DOHH2 (cell line): ENCODE measurements at regions not wholly inside any gene's neighbourhood (a gene's known extent, or its start where the extent isn't known, plus 50 kb on each side); places are given as distances from the start of the nearest gene placed in this dataset.

Source experiments
- H3F3A ChIP-seq: fragments of 200-600 bp; sonication (generic), shearing (Covaris generic); 2 replicates; pipeline ENCODE4 v1.6.0; 2016; ENCODE audit warnings: antibody characterized with exemption, mild to moderate bottlenecking; ENCODE audit not compliant: control insufficient read depth, insufficient read depth
- H3K27ac ChIP-seq: fragments of 200-600 bp; sonication (generic); 2 replicates; pipeline ENCODE4 v1.5.1; 2014; ENCODE audit warnings: low read depth, mild to moderate bottlenecking, low read length, moderate library complexity
- H3K27me3 ChIP-seq: fragments of 200-600 bp; sonication (generic); 2 replicates; pipeline ENCODE4 v1.6.1; 2014; ENCODE audit warnings: mild to moderate bottlenecking, low read length, mixed read lengths; ENCODE audit not compliant: control insufficient read depth
- H3K36me3 ChIP-seq: fragments of 200-600 bp; sonication (generic); 2 replicates; pipeline ENCODE4 v1.6.1; 2014; ENCODE audit warnings: mild to moderate bottlenecking, low read length, moderate library complexity, mixed read lengths; ENCODE audit not compliant: control insufficient read depth
- H3K4me1 ChIP-seq: fragments of 200-600 bp; sonication (generic); 2 replicates; pipeline ENCODE4 v1.6.1; 2014; ENCODE audit warnings: mild to moderate bottlenecking, low read length, mixed read lengths; ENCODE audit not compliant: control insufficient read depth
- H3K4me2 ChIP-seq: fragments of 200-600 bp; sonication (generic); 2 replicates; pipeline ENCODE4 v1.6.0; 2014; ENCODE audit warnings: mild to moderate bottlenecking, low read length, moderate library complexity
- H3K4me3 ChIP-seq: fragments of 200-600 bp; sonication (generic); 2 replicates; pipeline ENCODE4 v1.5.1; 2014; ENCODE audit warnings: mild to moderate bottlenecking, low read length, mixed read lengths
- H3K79me2 ChIP-seq: fragments of 200-600 bp; sonication (generic); 2 replicates; pipeline ENCODE4 v1.6.1; 2014; ENCODE audit warnings: mild to moderate bottlenecking, low read length, mixed read lengths; ENCODE audit not compliant: control insufficient read depth
- H3K9me2 ChIP-seq: fragments of 200-600 bp; sonication (generic); replicated peaks from 2 replicates; pipeline ENCODE4 v1.6.1; 2014; ENCODE audit warnings: mild to moderate bottlenecking, low read length, mixed read lengths; ENCODE audit not compliant: control insufficient read depth
- H3K9me3 ChIP-seq: fragments of 200-600 bp; sonication (generic); 2 replicates; pipeline ENCODE4 v1.6.1; 2014; ENCODE audit warnings: antibody characterized with exemption, low read length, mixed read lengths; ENCODE audit not compliant: control insufficient read depth, insufficient read depth
- H4K20me1 ChIP-seq: fragments of 200-600 bp; sonication (generic); 2 replicates; pipeline ENCODE4 v1.6.0; 2014; ENCODE audit warnings: low read depth, mild to moderate bottlenecking, antibody characterized with exemption, low read length, moderate library complexity; ENCODE audit not compliant: control insufficient read depth, insufficient read depth
- CTCF ChIP-seq: fragments of 200-600 bp; sonication (generic); IDR thresholded peaks from one replicate; pipeline ENCODE4 v1.5.1; 2014; ENCODE audit warnings: antibody characterized with exemption, mild to moderate bottlenecking, low read depth, low read length; ENCODE audit not compliant: poor library complexity, severe bottlenecking
- EZH2phosphoT487 ChIP-seq: fragments of 200-600 bp; sonication (generic); IDR thresholded peaks from 2 replicates; pipeline ENCODE4 v1.6.1; 2017; ENCODE audit warnings: borderline replicate concordance, mild to moderate bottlenecking, antibody characterized with exemption, low read length, moderate library complexity, mixed read lengths

- H3K27me3 ChIP-seq = no peaks in the 10 kb centered on the region
- no peaks in the 10 kb centered on the region for H3F3A ChIP-seq
- H4K20me1 ChIP-seq = no peaks in the 10 kb centered on the region
- H3K36me3 ChIP-seq = no peaks in the 10 kb centered on the region
- H3K27ac ChIP-seq = no peak overlapping the region
- no peaks in the 10 kb centered on the region for H3K9me2 ChIP-seq
- H3K4me1 ChIP-seq = no peaks in the 10 kb centered on the region
- H3K79me2 ChIP-seq = no peaks in the 10 kb centered on the region
- H3K9me3 ChIP-seq = no peaks in the 10 kb centered on the region
- TF ChIP-seq CTCF (no peak), EZH2phosphoT487 (no peak)
- no peak overlapping the region for H3K4me3 ChIP-seq
- H3K4me2 ChIP-seq = no peak overlapping the region
Measured at GRCh38 chr1:228870041-228870713, 134.9 kb downstream of the RHOU start.

DNA sequence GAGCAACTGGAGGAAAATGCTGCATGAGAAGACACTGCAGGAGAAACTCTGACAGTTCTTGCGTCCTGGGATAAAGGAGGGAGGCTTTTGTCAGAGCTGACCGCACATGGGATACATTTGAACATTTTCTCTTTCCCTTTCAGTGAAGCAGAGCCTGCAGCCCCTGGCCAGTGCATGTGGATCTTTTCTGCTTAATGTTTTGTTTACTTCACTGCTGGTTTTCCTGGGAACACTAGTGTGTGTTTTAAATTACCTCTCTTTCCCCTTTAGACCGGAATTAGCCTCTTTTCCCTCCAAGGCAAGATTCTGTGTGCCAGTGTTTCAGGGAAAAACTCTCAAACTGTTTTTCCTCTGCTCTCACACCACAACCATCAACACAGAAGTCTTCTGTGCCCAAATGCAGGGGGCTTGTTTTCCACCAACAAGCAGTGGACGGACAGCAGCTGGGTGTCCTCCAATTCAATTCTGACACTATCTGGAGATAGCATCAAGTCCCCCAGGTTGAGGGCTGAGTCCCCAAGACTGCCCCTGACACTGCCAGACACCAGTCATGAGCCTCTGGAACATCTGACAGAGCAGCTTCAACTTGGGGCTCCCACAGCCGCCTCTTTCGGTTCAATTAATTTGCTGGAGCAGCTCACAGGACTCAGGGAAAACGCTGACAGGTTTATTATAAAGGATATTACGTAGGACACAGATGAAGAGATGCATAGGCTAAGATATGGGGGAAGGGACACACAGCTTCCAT, 136.2 kb downstream of the RHOU start:
- TF ChIP-seq EZH2phosphoT487 = no peak
- no peak for TF ChIP-seq CTCF
- H3K27ac ChIP-seq = no peak overlapping the region
- no peak overlapping the region for H3K4me2 ChIP-seq
- no peaks in the 10 kb centered on the region for H3K36me3 ChIP-seq
- H4K20me1 ChIP-seq = no peaks in the 10 kb centered on the region
- no peaks in the 10 kb centered on the region for H3K4me1 ChIP-seq
- H3K9me2 ChIP-seq = no peaks in the 10 kb centered on the region
- no peak overlapping the region for H3K4me3 ChIP-seq
- no peaks in the 10 kb centered on the region for H3F3A ChIP-seq
- no peaks in the 10 kb centered on the region for H3K27me3 ChIP-seq
- no peaks in the 10 kb centered on the region for H3K9me3 ChIP-seq
- H3K79me2 ChIP-seq = no peaks in the 10 kb centered on the region

DNA sequence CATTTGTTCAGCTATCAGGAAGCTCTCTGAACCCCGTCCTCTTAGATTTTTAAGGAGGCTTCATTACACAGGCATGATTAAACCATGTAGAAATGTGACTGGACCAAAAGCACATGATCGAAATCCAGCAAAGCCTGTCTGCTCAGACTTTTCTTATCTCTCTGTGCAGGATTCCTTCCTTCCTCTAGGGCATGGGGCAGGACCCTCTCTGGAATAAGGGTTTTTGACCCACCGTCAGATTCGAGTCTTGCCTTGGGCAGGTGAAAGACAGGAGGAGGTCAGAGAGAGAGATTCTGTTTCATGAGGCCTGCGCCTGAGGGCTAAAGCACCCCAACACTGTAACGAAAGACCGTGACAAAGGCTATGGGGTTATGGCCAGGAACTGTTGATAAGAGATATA, 136.8 kb downstream of the RHOU start:
- TF ChIP-seq CTCF = no peak
- TF ChIP-seq EZH2phosphoT487 = no peak
- no peaks in the 10 kb centered on the region for H3K79me2 ChIP-seq
- no peaks in the 10 kb centered on the region for H3K9me2 ChIP-seq
- no peaks in the 10 kb centered on the region for H3K27me3 ChIP-seq
- no peaks in the 10 kb centered on the region for H3F3A ChIP-seq
- no peak overlapping the region for H3K4me2 ChIP-seq
- no peaks in the 10 kb centered on the region for H4K20me1 ChIP-seq
- H3K4me3 ChIP-seq = no peak overlapping the region
- no peaks in the 10 kb centered on the region for H3K9me3 ChIP-seq
- H3K27ac ChIP-seq = no peak overlapping the region
- no peaks in the 10 kb centered on the region for H3K4me1 ChIP-seq
- H3K36me3 ChIP-seq = no peaks in the 10 kb centered on the region
